ENCODE measurements at regions not wholly inside any gene's neighbourhood (a gene's known extent, or its start where the extent isn't known, plus 50 kb on each side); places are given as distances from the start of the nearest gene placed in this dataset.

GRCh38 chr1:88453295-88453694 lies 230.8 kb upstream of the PKN2 start:
- Mint-ChIP-seq H3K9me3 (no peaks in the 10 kb centered on the region), H3K36me3 (ENCODE audit: low read depth) (no peaks in the 10 kb centered on the region), H3K4me3 (no peak overlapping the region), H3K27ac (no peak overlapping the region), H3K27me3 (ENCODE audit: insufficient read depth) (no peaks in the 10 kb centered on the region), H3K4me1 (peaks cover 7% of the 10 kb centered on the region)
- Histone ChIP-seq H3K36me3 (ENCODE audit: control insufficient read depth, insufficient read depth, low read length) (no peaks in the 10 kb centered on the region), H3K4me3 (ENCODE audit: low read length) (no peak overlapping the region), H3K4me1 (ENCODE audit: control insufficient read depth, insufficient read depth, low read length) (no peaks in the 10 kb centered on the region), H3K9ac (ENCODE audit: extremely low read depth, low read length, poor library complexity, severe bottlenecking) (no peak overlapping the region), H3K27ac (ENCODE audit: low read depth, low read length) (no peak overlapping the region), H3K9me3 (ENCODE audit: control insufficient read depth, low read length) (no peaks in the 10 kb centered on the region), H3K27me3 (ENCODE audit: control insufficient read depth, insufficient read depth, low read length, poor library complexity, severe bottlenecking) (no peaks in the 10 kb centered on the region)
- 88 to 94% methylated on average over 3 to 7 of the region's 7 CpGs for WGBS, 2 experiments (ENCODE audit: insufficient coverage in 1 of 2, insufficient read length in 1 of 2)
- no peak for DNase-seq
- TF ChIP-seq CTCF (conservative IDR thresholded peaks at IDR 0.05): no peak

GRCh38 chr1:88454781-88455180 lies 229.3 kb upstream of the PKN2 start:
- Mint-ChIP-seq H3K9me3 (no peaks in the 10 kb centered on the region), H3K27me3 (ENCODE audit: insufficient read depth) (no peaks in the 10 kb centered on the region), H3K27ac (no peak overlapping the region), H3K4me1 (peaks cover 7% of the 10 kb centered on the region), H3K36me3 (ENCODE audit: low read depth) (no peaks in the 10 kb centered on the region), H3K4me3 (no peak overlapping the region)
- DNase-seq: no peak
- Histone ChIP-seq H3K4me3 (ENCODE audit: low read length) (no peak overlapping the region), H3K9me3 (ENCODE audit: control insufficient read depth, low read length) (no peaks in the 10 kb centered on the region), H3K9ac (ENCODE audit: extremely low read depth, low read length, poor library complexity, severe bottlenecking) (no peak overlapping the region), H3K27me3 (ENCODE audit: control insufficient read depth, insufficient read depth, low read length, poor library complexity, severe bottlenecking) (no peaks in the 10 kb centered on the region), H3K27ac (ENCODE audit: low read depth, low read length) (no peak overlapping the region), H3K4me1 (ENCODE audit: control insufficient read depth, insufficient read depth, low read length) (no peaks in the 10 kb centered on the region), H3K36me3 (ENCODE audit: control insufficient read depth, insufficient read depth, low read length) (no peaks in the 10 kb centered on the region)
- 77 to 92% methylated on average over 2 to 4 of the region's 4 CpGs for WGBS, 2 experiments (ENCODE audit: insufficient coverage in 1 of 2, insufficient read length in 1 of 2)
- no peak for TF ChIP-seq CTCF (conservative IDR thresholded peaks at IDR 0.05)

GRCh38 chr1:88455621-88456256 lies 228.3 kb upstream of the PKN2 start:
- H3K9me3 ChIP-seq (ENCODE audit: control insufficient read depth, low read length): no peaks in the 10 kb centered on the region
- TF ChIP-seq CTCF (conservative IDR thresholded peaks at IDR 0.05): no peak
- WGBS, 2 experiments (ENCODE audit: insufficient coverage in 1 of 2, insufficient read length in 1 of 2): 77 to 88% methylated on average over 6 to 9 of the region's 9 CpGs
- H3K4me1 Mint-ChIP-seq: peaks cover 7% of the 10 kb centered on the region
- H3K27me3 ChIP-seq (ENCODE audit: control insufficient read depth, insufficient read depth, low read length, poor library complexity, severe bottlenecking): no peaks in the 10 kb centered on the region
- no peak overlapping the region for H3K27ac ChIP-seq (ENCODE audit: low read depth, low read length)
- no peak for DNase-seq
- H3K4me3 ChIP-seq (ENCODE audit: low read length): no peak overlapping the region
- no peaks in the 10 kb centered on the region for H3K36me3 ChIP-seq (ENCODE audit: control insufficient read depth, insufficient read depth, low read length)
- H3K4me3 Mint-ChIP-seq: no peak overlapping the region
- no peaks in the 10 kb centered on the region for H3K4me1 ChIP-seq (ENCODE audit: control insufficient read depth, insufficient read depth, low read length)
- no peaks in the 10 kb centered on the region for H3K36me3 Mint-ChIP-seq (ENCODE audit: low read depth)
- H3K27me3 Mint-ChIP-seq (ENCODE audit: insufficient read depth): no peaks in the 10 kb centered on the region
- H3K9ac ChIP-seq (ENCODE audit: extremely low read depth, low read length, poor library complexity, severe bottlenecking): no peak overlapping the region
- no peak overlapping the region for H3K27ac Mint-ChIP-seq
- H3K9me3 Mint-ChIP-seq: no peaks in the 10 kb centered on the region
